ENCODE measurements at regions not wholly inside any gene's neighbourhood (a gene's known extent, or its start where the extent isn't known, plus 50 kb on each side); places are given as distances from the start of the nearest gene placed in this dataset.

DNA sequence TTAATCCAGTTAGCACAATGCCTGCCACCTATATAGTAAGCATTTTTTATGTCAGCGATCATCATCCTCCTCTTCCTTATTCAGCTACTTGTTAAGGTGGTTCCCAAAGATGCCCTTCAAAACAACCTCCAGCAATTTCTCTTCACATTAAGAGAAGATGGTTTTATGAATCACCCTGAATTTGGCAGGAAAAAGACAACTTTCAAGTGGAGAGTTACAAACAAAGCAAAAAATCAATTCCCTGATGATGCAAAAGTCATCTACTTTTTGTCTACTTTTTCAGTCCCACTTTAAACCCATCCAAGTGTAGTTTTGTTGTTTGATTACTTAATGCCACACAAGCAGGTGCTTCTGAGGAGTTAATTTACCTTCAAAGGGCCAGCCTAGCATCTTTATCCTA lies 139.1 kb upstream of the SERP2 start:
- no peak for DNase-seq (ENCODE audit: low read depth in 4 of 4, low spot score in 3 of 4)

DNA sequence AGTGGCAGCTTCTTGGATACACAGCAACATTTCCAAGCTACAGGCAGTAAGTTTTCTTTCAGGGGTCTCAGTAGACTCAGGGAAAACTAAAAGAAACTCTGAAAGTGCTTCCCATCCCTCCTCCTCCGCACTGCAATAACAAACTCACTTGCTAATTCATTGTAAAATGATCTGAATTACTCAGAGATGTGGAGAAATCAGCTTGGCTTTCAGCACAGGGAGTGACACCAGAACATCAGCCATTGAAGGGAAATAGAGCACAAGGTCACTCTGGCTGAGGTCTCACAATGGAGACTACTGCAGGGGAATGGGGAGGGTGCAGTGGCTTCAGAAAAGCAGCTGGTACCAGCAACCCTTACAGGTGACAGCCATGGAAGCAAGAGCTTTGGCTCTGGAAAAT lies 137.3 kb upstream of the SERP2 start:
- DNase-seq (ENCODE audit: low read depth in 4 of 4, low spot score in 3 of 4), result no peak

DNA sequence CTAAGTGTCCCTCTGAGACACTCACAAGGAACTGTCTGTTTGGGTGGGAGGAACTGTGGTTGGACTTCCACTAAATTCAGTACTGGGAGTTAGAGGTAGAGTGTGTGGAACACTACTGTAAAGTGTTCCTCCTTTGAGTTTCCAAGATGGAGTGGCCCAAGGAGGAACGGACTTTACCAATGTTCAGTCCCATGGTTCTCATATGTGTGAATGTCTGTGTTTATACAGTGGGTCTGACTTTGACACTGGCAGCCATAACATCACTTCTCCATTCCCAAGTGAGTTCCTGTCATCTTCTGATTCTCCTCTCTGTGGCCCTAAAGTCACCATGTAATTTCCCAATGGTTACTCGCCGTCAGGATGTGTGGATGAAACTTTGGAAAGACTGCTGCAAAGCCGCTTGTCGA lies 136.8 kb upstream of the SERP2 start:
- DNase-seq (ENCODE audit: low read depth in 4 of 4, low spot score in 3 of 4), result no peak

DNA sequence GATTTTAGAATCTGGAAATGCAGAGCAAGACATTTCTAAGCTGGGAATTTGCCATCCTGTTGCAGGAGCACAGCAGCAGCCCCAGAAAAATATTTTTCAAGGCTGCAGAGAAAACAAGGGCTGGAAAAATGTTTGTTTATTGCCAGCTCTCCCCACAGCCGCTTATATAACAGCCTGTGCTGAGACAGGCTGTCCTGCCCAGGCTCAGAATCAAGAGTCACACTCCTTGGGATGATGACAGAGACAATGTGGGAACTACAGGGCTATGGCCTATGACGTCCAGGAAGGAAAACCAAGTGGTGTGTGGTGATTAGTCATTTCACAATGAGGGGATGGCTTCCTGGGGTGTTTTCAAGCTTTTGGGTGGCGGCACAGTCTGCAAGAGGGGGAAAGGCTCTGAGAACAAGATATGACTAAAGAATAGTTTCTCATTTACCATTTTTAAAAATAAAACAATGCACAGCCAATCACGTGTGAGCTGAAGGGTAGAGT lies 136.3 kb upstream of the SERP2 start:
- no peak for DNase-seq (ENCODE audit: low read depth in 4 of 4, low spot score in 3 of 4)

DNA sequence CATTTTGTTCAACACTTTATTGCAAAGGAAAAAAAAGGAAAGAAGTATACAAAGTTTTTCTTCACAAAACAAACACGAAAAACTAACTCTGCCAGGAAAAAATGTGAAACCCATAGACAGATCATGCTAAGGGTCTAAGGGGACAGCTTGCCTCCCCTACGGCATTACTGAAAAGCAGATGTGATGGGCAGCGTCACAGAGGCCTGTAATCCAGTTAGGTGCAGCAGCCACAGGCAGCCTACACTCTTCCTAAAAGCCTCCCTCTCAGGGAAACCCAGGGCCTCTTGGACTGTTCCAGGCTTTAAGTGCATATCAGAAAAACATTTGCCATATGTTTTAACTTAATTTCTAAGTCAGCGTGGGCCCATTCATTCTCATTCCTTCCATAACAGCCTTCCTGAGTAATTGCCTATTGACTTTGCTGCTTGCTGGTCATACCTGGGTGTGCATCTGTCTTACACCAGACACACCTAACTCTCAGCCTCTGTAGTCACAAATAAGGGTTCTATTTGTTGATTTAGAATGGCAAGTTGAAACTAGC lies 135.7 kb upstream of the SERP2 start:
- DNase-seq (ENCODE audit: low read depth in 4 of 4, low spot score in 3 of 4), result no peak

DNA sequence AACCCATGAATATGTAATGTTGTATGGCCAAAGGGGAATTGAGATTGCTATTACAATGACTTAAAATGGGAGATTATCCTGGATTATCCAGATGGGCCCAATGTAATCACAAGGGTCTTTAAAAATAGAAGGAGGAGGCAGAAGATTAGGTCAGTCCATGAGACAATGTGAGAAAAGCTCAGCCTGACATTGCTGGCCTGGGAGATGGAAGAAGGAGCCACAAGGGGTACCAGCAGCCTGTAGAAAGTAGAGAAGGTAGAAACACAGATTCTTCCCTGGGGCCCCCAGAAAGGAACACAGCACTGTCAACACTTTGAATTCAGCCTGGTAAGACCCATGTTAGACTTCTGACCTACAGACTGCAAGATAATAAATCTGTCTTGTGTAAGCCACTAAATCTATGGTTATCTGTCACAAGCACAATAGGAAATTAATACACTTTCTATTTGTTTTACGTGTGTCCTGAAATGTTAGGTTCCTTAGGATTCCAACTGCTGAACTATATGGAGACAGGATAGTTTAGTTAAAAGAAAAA lies 132.9 kb upstream of the SERP2 start:
- no peak for DNase-seq (ENCODE audit: low read depth in 4 of 4, low spot score in 3 of 4)

DNA sequence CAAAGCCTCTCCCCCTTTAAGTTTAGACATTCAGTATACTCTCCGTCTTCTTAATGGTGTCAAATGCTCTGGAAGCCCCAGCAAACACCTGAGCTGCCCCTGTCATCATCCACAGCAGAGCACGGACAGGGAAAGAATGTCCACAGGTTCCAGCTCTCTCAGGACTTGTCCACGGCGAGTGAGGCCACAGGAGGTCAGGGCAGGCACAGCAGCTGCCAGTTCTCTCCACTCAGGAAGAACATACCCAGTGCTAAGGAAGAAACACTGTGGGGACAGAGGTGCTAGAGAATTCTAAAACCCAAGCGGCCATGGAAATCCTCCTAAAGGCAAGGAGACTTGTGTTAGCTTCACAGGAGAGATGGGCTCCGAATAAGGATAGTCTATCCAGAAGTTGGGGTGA lies 132.0 kb upstream of the SERP2 start:
- DNase-seq (ENCODE audit: low read depth in 4 of 4, low spot score in 3 of 4), result no peak

DNA sequence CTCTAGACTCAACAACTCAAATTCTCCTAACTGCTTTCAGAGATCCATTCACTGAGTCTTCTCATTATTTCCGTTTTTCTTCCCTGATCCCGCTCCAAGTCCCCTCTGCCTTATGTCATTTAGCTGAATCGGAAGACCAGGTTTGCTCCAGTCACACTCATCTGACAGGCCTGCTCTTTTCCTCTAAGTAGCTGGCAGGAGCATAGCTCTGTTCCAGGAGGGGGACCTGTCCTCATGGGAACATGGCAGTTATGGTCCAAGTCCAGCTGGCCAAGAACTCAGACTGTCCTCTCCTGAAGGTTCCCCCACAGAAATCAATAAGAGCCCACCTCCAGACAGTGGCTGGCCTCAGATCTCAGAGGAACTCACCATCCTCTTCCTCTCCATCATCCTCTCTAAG lies 130.9 kb upstream of the SERP2 start:
- DNase-seq (ENCODE audit: low read depth in 4 of 4, low spot score in 3 of 4), result no peak

DNA sequence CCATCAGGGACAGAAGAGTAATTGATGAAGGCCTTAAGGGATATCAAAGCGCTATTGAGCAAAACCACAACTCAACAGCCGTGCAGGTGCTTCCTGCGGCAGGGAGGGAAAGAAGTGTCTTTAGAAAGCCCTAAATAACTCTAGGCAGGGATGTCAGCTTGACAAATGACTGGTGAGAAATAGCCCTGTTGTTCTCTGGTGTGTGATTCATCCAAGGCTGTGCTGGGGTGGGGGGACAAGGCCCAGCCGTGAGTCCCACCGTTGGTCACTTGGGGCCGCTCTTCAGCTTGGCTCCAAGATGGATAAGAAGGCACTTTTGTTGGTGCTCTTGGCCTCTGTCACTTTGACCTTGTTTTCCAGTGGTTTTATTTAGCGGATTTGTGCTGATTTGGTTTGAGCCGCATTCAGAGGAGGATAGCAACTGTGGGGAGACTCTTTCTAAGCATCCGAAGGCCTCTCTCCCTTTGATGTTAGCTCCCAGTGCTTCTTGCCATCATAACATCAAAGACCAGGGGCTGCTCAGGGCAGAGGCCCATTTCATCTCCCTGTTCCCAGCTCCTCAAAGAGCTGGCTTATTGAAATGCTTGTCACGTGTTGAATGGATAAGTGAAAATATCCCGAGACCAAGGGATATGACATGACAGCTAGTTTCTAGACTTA lies 130.3 kb upstream of the SERP2 start:
- no peak for DNase-seq (ENCODE audit: low read depth in 4 of 4, low spot score in 3 of 4)

DNA sequence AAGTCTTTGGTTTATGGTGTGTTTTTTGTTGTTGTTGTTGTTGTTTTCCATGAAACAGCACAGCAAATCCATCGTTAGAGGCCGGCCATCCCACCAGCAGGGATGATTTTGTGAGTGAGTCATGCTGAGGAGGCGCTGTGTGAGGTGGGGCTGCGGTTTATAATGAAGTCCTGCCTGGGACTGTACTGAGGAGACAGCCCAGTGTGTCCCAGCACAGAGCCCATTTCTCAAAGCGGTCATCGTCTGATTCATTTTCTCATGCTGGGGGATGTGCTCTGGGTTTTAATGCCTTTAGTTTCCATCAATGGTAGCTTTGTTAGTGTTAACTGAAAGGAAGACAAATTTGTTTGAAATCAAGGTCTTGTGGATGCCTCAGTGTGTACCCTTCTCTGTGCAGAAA lies 129.3 kb upstream of the SERP2 start:
- no peak for DNase-seq (ENCODE audit: low read depth in 4 of 4, low spot score in 3 of 4)

DNA sequence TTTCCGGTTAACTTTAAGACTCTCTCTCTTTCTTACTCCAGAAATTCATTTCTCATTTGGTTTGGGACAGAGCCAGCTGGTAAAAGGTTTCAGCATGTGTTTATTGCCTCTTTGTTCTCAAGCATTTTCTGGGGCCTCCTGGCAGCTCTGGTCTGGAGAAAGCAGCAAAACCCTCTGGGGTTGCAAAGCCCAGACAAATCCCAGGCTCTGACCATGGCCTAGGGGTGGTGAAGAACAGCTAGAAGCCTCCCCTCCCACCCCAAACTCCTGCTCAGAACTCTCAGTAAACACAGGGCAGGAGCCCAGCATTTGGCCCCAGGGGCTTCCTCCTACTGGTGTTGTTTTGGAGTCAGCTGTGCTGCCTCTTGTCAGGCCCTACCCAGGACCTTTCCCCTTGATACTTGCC lies 124.2 kb upstream of the SERP2 start:
- DNase-seq (ENCODE audit: low read depth in 4 of 4, low spot score in 3 of 4), result no peak

DNA sequence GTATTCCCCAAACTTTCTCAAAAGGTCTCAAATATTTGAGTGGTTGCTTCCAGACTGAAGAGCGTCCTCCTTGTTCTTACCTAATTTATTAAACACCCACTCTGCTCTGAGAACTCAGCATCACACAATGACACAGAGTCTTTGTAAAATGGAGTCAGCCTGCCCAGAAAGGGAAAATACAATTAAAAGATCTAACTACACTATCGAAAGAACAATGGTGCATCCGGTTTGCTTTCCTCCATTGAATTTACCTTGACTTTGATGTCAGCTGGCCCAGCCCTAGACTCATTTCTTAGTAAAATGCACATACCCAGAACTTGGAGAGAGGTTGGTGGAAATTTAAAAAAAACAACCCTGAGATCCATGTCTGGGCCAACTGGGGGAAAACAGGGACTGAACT lies 120.7 kb upstream of the SERP2 start:
- DNase-seq (ENCODE audit: low read depth in 4 of 4, low spot score in 3 of 4), result no peak

DNA sequence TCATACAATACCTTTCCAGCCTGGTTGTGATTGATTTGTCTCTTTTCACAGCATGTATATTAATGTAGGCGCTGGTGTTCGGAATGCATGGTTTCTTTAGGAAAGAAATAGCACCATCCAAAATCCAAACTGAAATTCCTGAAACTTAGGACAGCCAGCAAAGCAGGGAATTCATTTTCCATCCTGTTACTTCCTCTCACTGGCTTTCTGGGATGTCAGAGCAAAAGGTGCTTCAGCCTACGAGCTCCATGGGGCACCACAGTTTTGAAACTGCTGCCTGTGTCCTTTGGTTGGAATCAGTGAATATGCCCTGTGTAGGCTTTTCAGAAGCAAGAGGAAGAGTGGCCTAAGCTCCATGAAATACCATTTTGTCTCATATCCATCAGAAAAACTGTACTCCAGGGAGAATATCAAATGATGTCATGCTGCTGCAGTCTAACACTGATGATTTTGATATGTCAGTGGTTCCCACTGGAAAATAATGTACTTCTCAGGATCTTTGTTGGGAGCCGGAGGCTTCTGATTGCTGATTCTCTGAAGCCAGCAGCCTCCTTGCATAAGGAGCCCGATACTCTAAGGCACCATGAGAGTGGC lies 117.8 kb upstream of the SERP2 start:
- no peak for DNase-seq (ENCODE audit: low read depth in 4 of 4, low spot score in 3 of 4)

DNA sequence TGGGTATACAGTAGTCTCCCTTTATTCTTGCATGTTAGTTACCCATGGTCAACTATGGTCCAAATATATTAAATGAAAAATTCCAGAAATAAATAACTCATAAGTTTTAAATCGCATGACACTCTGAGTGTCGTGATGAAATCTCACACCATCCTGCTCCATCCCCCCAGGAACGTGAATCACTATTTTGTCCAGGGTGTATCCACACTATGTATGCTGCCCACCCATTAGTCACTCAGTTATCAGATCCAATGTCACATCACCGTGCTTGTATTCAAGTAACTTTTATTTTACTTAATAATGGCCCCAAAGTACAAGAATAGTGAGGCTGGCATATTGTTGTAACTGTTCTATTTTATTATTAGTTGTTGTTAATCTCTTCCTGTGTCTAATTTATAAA lies 115.8 kb upstream of the SERP2 start:
- DNase-seq (ENCODE audit: low read depth in 4 of 4, low spot score in 3 of 4), result no peak

DNA sequence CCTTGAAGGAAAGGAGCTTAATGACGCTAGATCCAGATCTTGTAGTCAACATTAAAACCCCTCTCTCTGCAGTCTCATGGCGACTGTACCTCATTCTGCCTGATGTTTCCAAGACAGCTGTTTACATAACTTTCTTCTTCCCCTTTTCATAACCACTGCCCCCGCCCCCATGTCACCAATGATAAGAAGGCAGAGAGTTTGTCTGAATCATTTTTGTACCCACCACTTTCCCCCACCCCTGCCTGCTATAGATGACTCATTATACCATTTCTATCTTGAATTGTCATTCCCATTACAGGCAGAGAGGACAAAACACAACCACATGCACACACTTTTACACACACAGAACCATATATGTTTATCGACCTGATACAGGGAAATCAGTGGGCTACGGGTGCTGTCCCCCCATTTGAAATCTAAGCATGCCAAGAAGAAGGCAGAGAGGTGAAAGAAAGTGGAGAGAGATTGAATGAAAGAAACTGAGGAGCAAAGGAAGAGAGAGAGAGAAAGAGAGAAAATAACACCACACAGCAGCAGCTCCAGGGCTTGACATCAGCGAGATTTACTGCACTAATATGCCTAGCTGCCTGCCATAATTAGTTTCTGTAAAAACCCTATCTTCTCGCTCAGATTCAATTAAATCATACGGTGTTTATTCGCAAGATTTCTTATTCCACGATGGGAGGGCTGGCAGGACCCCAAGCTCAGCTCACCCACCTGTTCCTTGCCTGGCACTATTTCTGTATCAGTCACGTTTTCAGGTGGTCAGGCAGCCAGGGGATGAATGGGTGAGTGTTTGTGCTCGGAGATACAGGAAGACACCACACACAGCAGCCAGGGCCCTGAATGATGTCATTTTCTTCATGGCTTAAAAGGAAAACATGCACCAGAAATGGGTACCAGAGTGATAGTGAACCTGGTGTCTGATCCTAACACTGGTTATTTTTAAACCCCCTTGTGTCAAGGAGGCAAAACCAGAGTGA lies 114.3 kb upstream of the SERP2 start:
- no peak for DNase-seq (ENCODE audit: low read depth in 4 of 4, low spot score in 3 of 4)

DNA sequence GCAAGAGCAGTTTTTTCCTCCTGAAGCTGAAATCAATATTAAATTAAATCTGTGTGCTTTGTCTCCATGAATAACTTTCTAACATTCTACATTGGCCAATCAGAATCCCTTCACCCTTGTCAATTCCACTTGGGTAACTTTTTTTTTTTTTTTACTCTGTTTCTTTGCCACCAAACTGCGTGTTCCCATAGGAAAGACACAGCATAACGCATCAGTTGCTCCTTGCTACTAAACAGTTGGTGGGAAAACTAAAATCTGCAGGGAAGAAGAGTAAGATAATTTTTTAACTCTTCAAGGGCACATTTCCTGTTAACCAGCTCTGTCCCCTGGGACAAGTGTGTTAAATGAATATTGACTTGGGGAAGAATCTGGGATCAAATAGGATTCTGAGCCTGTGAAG lies 113.3 kb upstream of the SERP2 start:
- no peak for DNase-seq (ENCODE audit: low read depth in 4 of 4, low spot score in 3 of 4)

DNA sequence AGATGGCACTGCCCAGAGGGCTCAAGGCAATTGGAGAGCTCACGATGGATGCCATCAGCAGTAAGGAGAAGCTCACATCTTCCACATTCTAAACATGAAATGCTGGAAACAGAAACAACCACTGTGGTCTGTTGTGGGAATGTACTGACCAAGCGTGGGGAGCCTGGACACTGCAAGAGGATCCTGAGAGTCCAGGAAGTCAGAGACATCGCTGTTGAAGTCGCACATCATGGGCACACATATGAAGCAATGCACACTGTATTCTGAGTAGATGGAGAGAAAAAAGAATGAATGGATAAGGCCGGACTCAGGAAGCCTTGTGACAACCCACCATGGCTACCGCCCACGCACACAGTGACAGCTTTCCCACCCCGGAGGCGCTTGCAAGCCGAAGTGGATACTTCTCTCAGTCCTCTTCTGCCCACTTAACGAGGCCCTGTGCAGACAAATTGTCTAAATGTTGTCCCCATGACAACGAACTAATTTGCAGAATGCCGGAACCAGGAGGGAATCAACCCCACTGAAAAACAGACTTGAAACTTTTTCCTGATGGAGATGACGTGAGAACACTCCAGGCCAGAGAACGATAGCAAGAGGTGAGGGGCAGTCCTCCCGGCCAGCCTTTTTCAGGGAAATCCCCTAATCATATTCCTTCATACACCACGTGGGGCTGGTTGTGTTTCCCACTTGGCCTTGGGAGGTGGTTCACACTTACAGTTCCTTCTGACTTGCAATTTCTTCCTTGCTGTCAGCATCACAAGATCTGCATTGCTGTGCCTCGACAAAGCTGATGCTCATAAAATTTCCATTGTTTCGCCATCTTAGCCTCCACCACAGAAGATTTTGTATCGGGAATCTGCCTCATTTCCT lies 109.6 kb upstream of the SERP2 start:
- no peak for DNase-seq (ENCODE audit: low read depth in 4 of 4, low spot score in 3 of 4)

DNA sequence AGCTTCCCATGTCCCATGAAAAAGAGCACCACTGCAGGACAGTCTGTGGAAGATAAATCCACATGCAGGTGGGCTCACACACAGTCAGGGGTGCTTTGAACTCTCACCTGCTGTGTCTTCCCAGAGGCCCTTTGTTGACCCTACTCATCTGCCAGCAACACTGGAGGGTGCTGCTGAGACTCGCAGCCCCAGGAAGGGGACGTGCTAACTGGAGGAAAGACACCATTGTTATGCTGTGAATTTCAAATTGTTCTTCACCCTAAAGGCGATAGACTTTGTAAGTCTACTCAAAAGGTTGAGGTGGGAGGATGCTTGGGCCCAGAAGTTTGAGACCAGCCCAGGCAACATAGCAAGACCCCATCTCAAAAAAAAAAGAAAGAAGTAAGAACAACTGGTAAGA lies 107.3 kb upstream of the SERP2 start:
- no peak for DNase-seq (ENCODE audit: low read depth in 4 of 4, low spot score in 3 of 4)

DNA sequence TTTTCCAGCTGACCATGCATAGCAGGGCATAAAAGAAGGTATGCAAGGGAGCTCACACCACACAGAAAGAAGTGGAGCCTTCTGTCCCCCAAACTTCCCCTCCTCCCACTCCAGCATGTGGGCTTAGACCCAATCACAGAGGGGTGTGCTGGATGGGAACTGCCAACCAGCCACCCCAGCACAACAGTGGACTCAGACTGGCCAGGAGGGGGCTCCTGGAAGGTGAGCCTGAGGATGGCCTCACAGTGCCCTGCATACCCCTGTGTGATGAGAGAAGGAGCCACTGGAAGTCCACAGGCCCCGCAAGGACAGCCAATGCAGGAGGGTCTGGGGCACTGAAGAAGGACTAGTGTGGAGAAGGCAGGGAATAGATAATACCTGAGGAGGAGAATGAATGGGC lies 106.9 kb upstream of the SERP2 start:
- no peak for DNase-seq (ENCODE audit: low read depth in 4 of 4, low spot score in 3 of 4)

DNA sequence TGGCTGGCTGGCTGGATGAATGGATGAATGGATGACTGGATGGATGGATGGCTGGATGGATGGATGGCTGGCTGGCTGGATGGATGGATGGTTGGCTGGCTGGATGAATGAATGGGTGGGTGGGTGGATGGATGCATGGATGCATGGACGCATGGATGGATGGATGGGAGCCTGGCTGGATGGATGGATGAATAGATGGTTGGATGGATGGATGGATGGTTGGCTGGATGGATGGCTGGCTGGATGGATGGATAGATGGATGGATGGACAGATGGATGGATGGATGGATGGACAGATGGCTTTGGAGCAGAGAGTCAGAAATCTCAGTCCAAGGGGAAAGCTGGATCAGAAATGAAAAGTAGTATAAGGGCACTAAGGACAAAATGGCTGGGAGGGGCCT lies 106.4 kb upstream of the SERP2 start:
- no peak for DNase-seq (ENCODE audit: low read depth in 4 of 4, low spot score in 3 of 4)
